ENCODE measurements at regions not wholly inside any gene's neighbourhood (a gene's known extent, or its start where the extent isn't known, plus 50 kb on each side); places are given as distances from the start of the nearest gene placed in this dataset.

DNA sequence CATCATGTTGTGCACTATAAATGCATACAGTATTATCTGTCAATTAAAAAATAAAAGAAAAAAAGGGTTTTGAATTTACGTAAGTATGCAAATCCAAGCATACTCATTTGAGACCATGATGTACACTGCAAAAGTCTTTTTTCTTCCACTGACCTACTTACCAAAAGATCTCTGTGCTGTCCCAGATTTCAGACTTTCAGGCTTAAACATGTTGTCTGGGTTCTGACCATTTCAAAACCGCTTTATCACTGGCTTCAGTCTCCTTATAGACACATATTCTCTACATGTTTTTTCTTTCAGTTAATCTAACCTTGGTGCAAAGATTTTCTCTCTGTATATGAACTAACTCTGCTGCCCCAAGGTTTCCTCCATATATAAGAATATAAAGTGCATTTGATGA is 58.6 kb upstream of the CXCL8 start:
- no peak overlapping the region for H3K4me3 Mint-ChIP-seq (ENCODE audit: unreplicated experiment)
- no peaks in the 10 kb centered on the region for H3K36me3 ChIP-seq (ENCODE audit: control insufficient read depth, insufficient read depth, low read length)
- TF ChIP-seq, protein P1, sequence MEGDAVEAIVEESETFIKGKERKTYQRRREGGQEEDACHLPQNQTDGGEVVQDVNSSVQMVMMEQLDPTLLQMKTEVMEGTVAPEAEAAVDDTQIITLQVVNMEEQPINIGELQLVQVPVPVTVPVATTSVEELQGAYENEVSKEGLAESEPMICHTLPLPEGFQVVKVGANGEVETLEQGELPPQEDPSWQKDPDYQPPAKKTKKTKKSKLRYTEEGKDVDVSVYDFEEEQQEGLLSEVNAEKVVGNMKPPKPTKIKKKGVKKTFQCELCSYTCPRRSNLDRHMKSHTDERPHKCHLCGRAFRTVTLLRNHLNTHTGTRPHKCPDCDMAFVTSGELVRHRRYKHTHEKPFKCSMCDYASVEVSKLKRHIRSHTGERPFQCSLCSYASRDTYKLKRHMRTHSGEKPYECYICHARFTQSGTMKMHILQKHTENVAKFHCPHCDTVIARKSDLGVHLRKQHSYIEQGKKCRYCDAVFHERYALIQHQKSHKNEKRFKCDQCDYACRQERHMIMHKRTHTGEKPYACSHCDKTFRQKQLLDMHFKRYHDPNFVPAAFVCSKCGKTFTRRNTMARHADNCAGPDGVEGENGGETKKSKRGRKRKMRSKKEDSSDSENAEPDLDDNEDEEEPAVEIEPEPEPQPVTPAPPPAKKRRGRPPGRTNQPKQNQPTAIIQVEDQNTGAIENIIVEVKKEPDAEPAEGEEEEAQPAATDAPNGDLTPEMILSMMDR (IDR thresholded peaks at IDR 0.05; ENCODE audit: insufficient read depth in 1 of 2, low read depth in 1 of 2, low read length in 1 of 2, severe bottlenecking in 1 of 2, unreplicated experiment in 1 of 2) = no peak
- intact Hi-C loops (cut with micrococcal nuclease; ENCODE audit: unreplicated experiment) = no loop called here
- no peak for DNase-seq
- H3K9me3 ChIP-seq = no peaks in the 10 kb centered on the region
- no peaks in the 10 kb centered on the region for H3K4me1 Mint-ChIP-seq (ENCODE audit: low read depth, unreplicated experiment)
- CTCF ChIA-PET = no interaction called here
- no peak overlapping the region for H3K27ac Mint-ChIP-seq (ENCODE audit: unreplicated experiment)
- no peaks in the 10 kb centered on the region for H3K36me3 Mint-ChIP-seq (ENCODE audit: insufficient read depth, unreplicated experiment)
- no peaks in the 10 kb centered on the region for H3K9me3 Mint-ChIP-seq (ENCODE audit: unreplicated experiment)
- no peaks in the 10 kb centered on the region for H3K4me1 ChIP-seq
- BruUV-seq (replicated peaks) = no TSS peak
- no peaks in the 10 kb centered on the region for H3K27me3 ChIP-seq (replicated peaks; ENCODE audit: control insufficient read depth, insufficient read depth, low read length)
- peaks cover 6% of the 10 kb centered on the region for H3K27me3 Mint-ChIP-seq (ENCODE audit: insufficient read depth, unreplicated experiment)
- POLR2A ChIA-PET = no interaction called here
- no peak overlapping the region for H3K4me3 ChIP-seq (ENCODE audit: low read depth, low read length)

DNA sequence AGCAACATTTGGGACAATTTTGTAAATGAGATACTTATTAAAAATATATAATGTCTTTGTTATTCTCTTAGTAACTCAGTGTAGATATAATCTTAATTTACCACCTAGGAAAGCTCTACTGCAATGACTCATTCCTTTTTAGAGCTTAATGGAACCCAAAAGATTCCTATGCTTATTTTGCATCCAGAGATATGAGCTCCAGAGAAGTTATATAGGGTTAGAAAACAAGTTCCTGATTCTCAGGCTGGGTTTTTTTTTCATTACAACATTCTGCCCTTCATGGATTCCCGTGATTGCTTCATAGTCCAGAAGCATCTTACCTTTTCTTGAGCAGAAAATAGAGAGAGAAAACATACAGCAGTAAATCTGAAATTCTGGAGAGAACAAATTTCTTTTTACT is 57.9 kb upstream of the CXCL8 start:
- no peaks in the 10 kb centered on the region for H3K36me3 Mint-ChIP-seq (ENCODE audit: insufficient read depth, unreplicated experiment)
- no peaks in the 10 kb centered on the region for H3K9me3 ChIP-seq
- DNase-seq = no peak
- H3K4me1 ChIP-seq = no peaks in the 10 kb centered on the region
- TF ChIP-seq, protein P1 (IDR thresholded peaks at IDR 0.05; ENCODE audit: insufficient read depth in 1 of 2, low read depth in 1 of 2, low read length in 1 of 2, severe bottlenecking in 1 of 2, unreplicated experiment in 1 of 2) = no peak
- POLR2A ChIA-PET = no interaction called here
- H3K27me3 Mint-ChIP-seq (ENCODE audit: insufficient read depth, unreplicated experiment) = peaks cover 6% of the 10 kb centered on the region
- intact Hi-C loops (cut with micrococcal nuclease; ENCODE audit: unreplicated experiment) = no loop called here
- BruUV-seq (replicated peaks) = no TSS peak
- H3K4me3 ChIP-seq (ENCODE audit: low read depth, low read length) = no peak overlapping the region
- no peaks in the 10 kb centered on the region for H3K9me3 Mint-ChIP-seq (ENCODE audit: unreplicated experiment)
- H3K4me1 Mint-ChIP-seq (ENCODE audit: low read depth, unreplicated experiment) = no peaks in the 10 kb centered on the region
- no peak overlapping the region for H3K27ac Mint-ChIP-seq (ENCODE audit: unreplicated experiment)
- no peaks in the 10 kb centered on the region for H3K36me3 ChIP-seq (ENCODE audit: control insufficient read depth, insufficient read depth, low read length)
- CTCF ChIA-PET = interaction anchor here (0.6 kb wide), 1 partner anchor 13 kb away, joined by 3 read pairs; no protein-coding TSS in a partner anchor
- H3K4me3 Mint-ChIP-seq (ENCODE audit: unreplicated experiment) = no peak overlapping the region
- no peaks in the 10 kb centered on the region for H3K27me3 ChIP-seq (replicated peaks; ENCODE audit: control insufficient read depth, insufficient read depth, low read length)

DNA sequence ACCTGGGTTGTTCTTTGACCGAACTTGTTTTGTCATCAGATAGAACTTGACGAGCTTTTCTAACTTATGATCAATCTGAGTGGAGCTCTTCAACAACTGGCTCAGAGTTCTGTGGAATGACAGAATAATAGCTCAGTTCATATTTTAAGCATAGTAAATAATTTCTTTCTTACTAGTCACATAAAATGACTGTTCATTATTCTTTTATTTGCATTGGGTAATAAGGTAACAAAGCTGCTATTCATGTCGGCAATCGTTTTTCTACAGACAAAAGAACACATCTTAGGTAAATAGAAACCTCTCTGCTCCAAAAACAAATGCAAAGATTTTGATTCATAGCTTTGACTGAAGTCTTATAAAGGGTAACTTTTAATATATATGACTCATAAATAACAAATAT is 57.3 kb upstream of the CXCL8 start:
- Histone ChIP-seq H3K4me1 (no peaks in the 10 kb centered on the region), H3K36me3 (ENCODE audit: control insufficient read depth, insufficient read depth, low read length) (no peaks in the 10 kb centered on the region), H3K4me3 (ENCODE audit: low read depth, low read length) (no peak overlapping the region), H3K27me3 (replicated peaks; ENCODE audit: control insufficient read depth, insufficient read depth, low read length) (no peaks in the 10 kb centered on the region), H3K9me3 (no peaks in the 10 kb centered on the region)
- no peaks in the 10 kb centered on the region for H3K36me3 Mint-ChIP-seq (ENCODE audit: insufficient read depth, unreplicated experiment)
- ChIA-PET POLR2A (no interaction called here), CTCF (interaction anchor here (0.6 kb wide), 1 partner anchor 14 kb away, joined by 3 read pairs; no protein-coding TSS in a partner anchor)
- DNase-seq = no peak
- no peak overlapping the region for H3K4me3 Mint-ChIP-seq (ENCODE audit: unreplicated experiment)
- H3K4me1 Mint-ChIP-seq (ENCODE audit: low read depth, unreplicated experiment) = no peaks in the 10 kb centered on the region
- no peak overlapping the region for H3K27ac Mint-ChIP-seq (ENCODE audit: unreplicated experiment)
- no TSS peak for BruUV-seq (replicated peaks)
- H3K9me3 Mint-ChIP-seq (ENCODE audit: unreplicated experiment) = no peaks in the 10 kb centered on the region
- peaks cover 6% of the 10 kb centered on the region for H3K27me3 Mint-ChIP-seq (ENCODE audit: insufficient read depth, unreplicated experiment)
- TF ChIP-seq, protein P1 (IDR thresholded peaks at IDR 0.05; ENCODE audit: insufficient read depth in 1 of 2, low read depth in 1 of 2, low read length in 1 of 2, severe bottlenecking in 1 of 2, unreplicated experiment in 1 of 2) = no peak
- intact Hi-C loops (cut with micrococcal nuclease; ENCODE audit: unreplicated experiment) = no loop called here

Measured in Caco-2 (cell line).